Gastroesophageal sphincter (tissue), 4 donors: ENCODE measurements at regions not wholly inside any gene's neighbourhood (a gene's known extent, or its start where the extent isn't known, plus 50 kb on each side); places are given as distances from the start of the nearest gene placed in this dataset.

Experiments
- ATAC-seq: fragments of 150-250 bp; one replicate; pipeline ENCODE4 v1.9.1; 2016; ENCODE audit warnings: mild to moderate bottlenecking, moderate library complexity
- H3K27ac ChIP-seq, 4 donors: fragments of 200-600 bp; sonication (generic) in 3 of 4; 1 replicate in 3 of 4; 2 replicates in 1 of 4; pipeline ENCODE4 v1.5.1; 2016 to 2019
- H3K27me3 ChIP-seq: fragments of 200-600 bp; sonication (generic); one replicate; pipeline ENCODE4 v1.5.1; 2019
- H3K36me3 ChIP-seq, 2 donors: fragments of 200-600 bp; sonication (generic); one replicate each; pipeline ENCODE4 v1.5.1; 2019; ENCODE audit warnings: control low read depth in 1 of 2
- H3K4me1 ChIP-seq, 3 donors: fragments of 200-600 bp; sonication (generic); 1 replicate in 2 of 3; 2 replicates in 1 of 3; pipeline ENCODE4 v1.5.1; 2016 to 2019; ENCODE audit warnings: control low read depth in 2 of 3
- H3K4me3 ChIP-seq, 2 donors: fragments of 200-600 bp; sonication (generic); one replicate each; pipeline ENCODE4 v1.5.1; 2019; ENCODE audit warnings: mild to moderate bottlenecking in 1 of 2, moderate library complexity in 1 of 2
- H3K9me3 ChIP-seq, 3 donors: fragments of 200-600 bp; sonication (generic); one replicate each; pipeline ENCODE4 v1.5.1; 2017 to 2019; ENCODE audit warnings: control low read depth in 2 of 3
- EP300 ChIP-seq: sonication (generic); formaldehyde crosslinking; IDR thresholded peaks from one replicate; pipeline ENCODE4 v1.6.1; 2017; ENCODE audit warnings: antibody characterized with exemption, mild to moderate bottlenecking
- POLR2A ChIP-seq, 2 donors: fragments of 450-650 bp; IDR thresholded peaks; one replicate each; pipeline ENCODE4 v1.6.1; 2017; ENCODE audit warnings: antibody characterized with exemption in 2 of 2, mild to moderate bottlenecking in 2 of 2, moderate library complexity in 1 of 2
- POLR2AphosphoS5 ChIP-seq: sonication (generic); formaldehyde crosslinking; IDR thresholded peaks from one replicate; pipeline ENCODE4 v1.6.1; 2017; ENCODE audit warnings: antibody characterized with exemption
- WGBS, 2 donors: methylation state at CpG; one replicate each; pipeline ENCODE4 v1.1.5; 2018; ENCODE audit warnings: low coverage in 1 of 2; 5-methylcytosine and 5-hydroxymethylcytosine counted together
- TF ChIP-seq, protein P1 (sequence below), 4 experiments: fragments of 200-600 bp in 2 of 4; fragments of 450-650 bp in 2 of 4; sonication (generic) in 1 of 4; IDR thresholded peaks; one replicate each; pipeline ENCODE4 v1.5.1; 2017 to 2019; ENCODE audit warnings: antibody characterized with exemption in 4 of 4, mild to moderate bottlenecking in 2 of 4, moderate library complexity in 2 of 4

DNA sequence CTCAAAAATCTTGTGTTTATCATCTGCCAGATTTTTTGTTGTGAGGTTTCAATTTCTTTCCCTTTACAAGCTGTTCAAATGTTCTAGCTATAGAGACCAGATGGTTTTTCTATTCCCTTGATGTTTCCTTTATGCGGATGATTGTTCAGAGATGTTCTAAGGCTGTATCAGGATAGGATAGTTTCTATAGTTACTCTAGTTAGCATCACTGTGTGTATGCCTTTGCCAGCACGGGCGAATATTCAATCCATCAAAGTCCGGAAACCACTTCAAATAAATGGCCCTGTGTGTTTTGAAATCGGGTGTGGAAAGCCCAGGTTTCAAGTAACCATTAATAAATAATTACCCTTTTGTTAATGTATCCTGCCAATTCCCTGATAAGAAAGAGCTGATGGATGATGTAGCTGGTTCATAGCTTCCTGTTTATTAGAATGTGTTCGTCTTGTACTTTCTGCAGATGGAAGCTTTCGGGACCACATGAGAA lies 149.8 kb upstream of the PRKCQ start:
- Histone ChIP-seq H3K4me1 (peaks cover 0 to 7% (median 0%) of the 10 kb centered on the region in 3 donors), H3K36me3 (no peaks in the 10 kb centered on the region), H3K9me3 (no peaks in the 10 kb centered on the region), H3K27me3 (peaks cover 52% of the 10 kb centered on the region), H3K4me3 (no peak overlapping the region), H3K27ac (peak overlapping the region in 2 of 4 donors; percentile 13 to 41)
- WGBS, 2 donors = 1 to 8% methylated on average over 7 of the region's 7 CpGs
- TF ChIP-seq EP300 (no peak), POLR2AphosphoS5 (peak; percentile 4)
- peak; percentile 42 for ATAC-seq

DNA sequence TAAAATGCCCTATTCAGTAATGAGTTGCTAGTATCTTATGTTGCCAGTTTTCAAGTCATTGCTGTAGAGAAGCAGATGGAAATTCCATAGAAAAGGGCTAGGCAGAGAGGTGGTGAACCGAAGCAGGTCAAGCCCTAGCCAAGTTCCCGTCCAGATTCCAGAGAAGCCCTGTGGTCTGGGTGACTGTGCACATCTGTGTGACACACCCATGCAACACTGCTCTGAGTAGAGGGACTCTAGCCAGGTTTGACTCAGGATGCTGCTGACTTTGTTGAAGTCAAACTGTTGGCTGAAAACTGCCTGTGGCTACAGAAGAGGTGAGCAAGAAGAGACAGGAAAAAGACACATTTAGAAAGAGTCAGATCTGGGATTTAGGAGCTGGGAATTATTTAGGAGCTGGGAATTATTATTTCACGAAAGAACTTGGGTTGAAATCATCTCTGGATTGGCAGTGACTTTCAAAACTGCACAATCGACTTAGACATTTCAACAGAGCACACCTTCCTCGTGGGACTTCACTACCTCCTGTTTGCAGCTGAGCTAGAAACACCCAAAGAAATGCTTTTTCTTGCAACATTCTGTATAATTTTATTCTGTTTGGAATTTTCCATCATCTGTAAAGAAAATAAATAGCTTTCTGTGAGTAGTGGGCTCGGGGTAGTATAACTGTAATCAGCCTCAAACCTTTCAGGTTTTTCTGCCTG lies 149.1 kb upstream of the PRKCQ start:
- 43% methylated on average over 4 to 6 of the region's 6 CpGs for WGBS, 2 donors
- TF ChIP-seq POLR2AphosphoS5 (no peak), EP300 (no peak), POLR2A (IDR thresholded peaks at IDR 0.05) (no peak)
- TF ChIP-seq, protein P1, sequence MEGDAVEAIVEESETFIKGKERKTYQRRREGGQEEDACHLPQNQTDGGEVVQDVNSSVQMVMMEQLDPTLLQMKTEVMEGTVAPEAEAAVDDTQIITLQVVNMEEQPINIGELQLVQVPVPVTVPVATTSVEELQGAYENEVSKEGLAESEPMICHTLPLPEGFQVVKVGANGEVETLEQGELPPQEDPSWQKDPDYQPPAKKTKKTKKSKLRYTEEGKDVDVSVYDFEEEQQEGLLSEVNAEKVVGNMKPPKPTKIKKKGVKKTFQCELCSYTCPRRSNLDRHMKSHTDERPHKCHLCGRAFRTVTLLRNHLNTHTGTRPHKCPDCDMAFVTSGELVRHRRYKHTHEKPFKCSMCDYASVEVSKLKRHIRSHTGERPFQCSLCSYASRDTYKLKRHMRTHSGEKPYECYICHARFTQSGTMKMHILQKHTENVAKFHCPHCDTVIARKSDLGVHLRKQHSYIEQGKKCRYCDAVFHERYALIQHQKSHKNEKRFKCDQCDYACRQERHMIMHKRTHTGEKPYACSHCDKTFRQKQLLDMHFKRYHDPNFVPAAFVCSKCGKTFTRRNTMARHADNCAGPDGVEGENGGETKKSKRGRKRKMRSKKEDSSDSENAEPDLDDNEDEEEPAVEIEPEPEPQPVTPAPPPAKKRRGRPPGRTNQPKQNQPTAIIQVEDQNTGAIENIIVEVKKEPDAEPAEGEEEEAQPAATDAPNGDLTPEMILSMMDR (IDR thresholded peaks at IDR 0.05) = no peak
- H3K4me1 ChIP-seq = peaks cover 0 to 7% (median 0%) of the 10 kb centered on the region in 3 donors
- H3K27me3 ChIP-seq = peaks cover 49% of the 10 kb centered on the region
- ATAC-seq = peak; percentile 82
- H3K36me3 ChIP-seq = no peaks in the 10 kb centered on the region
- H3K9me3 ChIP-seq = no peaks in the 10 kb centered on the region
- peak overlapping the region in 1 of 4 donors; percentile 41 for H3K27ac ChIP-seq
- no peak overlapping the region for H3K4me3 ChIP-seq

DNA sequence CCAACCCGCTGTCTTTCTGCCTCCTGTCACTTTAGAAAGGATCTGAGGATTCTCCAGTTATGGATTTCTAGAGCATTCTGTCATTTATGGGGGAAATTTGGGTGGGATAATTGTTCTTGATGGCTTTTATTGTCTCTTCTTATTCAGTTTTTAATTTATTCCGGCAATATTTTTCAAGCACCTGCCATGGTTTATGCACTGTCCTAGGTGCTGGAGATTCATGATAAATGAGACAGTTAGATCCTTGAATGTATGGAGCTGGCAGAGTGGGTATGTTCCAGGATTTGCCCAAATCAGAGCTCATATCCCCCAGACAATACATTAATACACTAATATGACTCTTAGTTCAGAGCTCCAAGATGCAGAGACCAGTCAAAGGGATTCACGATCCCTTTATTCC lies 146.8 kb upstream of the PRKCQ start:
- peaks cover 0 to 13% (median 0%) of the 10 kb centered on the region in 3 donors for H3K4me1 ChIP-seq
- no peaks in the 10 kb centered on the region for H3K9me3 ChIP-seq
- WGBS, 2 donors = 86 to 100% methylated on average over 2 to 3 of the region's 3 CpGs
- no peak for ATAC-seq
- no peak overlapping the region for H3K4me3 ChIP-seq
- peaks cover 51% of the 10 kb centered on the region for H3K27me3 ChIP-seq
- TF ChIP-seq EP300 = no peak
- TF ChIP-seq, protein P1 (IDR thresholded peaks at IDR 0.05) = no peak
- TF ChIP-seq POLR2A (IDR thresholded peaks at IDR 0.05) = no peak
- TF ChIP-seq POLR2AphosphoS5 = no peak
- no peaks in the 10 kb centered on the region for H3K36me3 ChIP-seq
- H3K27ac ChIP-seq = no peak overlapping the region

DNA sequence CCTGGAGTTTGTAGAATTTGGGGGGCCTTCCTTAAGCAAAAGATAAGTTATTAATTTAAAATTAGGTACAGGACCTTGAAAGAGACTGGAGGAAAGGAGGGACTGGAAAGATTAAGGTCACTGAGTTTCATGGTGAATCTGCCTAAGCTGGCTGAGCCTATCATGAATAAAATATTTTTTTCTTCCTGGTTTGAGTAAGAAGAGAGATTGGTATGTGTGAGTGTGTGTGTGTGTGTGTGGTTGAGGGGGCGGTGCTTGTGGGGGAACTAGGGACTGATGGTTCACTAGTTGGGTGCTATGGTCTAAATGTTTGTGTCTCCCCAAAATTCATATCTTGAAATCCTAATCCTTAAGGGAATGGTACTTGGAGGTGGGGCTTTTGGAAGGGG lies 142.5 kb upstream of the PRKCQ start:
- H3K27ac ChIP-seq = peak overlapping the region; percentile 9 to 74 (median 72)

DNA sequence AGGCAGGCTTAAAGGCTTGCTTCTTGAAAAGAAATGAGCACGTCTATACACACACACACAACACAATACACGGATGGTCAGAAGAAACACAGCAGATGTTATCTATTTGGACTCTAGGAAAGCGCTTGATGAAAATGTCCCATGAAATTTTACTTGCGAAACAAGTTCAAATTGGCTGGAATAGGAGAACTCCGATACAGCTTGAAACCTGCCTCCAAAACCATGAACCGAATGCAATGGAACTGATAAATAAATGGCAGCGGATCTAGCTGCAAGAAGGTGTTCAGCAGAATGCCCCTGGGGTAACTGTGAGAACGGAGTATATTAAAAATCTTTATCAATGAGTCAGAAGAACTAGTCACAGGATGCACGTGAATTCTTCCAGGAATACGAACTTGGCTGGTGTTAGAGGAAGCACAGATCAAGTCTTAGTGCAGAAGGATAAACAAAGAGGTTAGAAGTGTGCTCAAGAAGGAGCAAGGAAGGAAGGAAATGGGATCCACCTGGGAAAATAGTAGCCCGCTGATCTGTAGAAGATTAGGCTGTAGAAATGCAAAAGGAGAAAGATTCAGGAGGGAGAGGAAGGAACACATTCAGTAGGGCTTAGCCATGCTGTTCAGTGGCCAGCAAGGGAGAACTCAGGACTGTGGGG lies 142.0 kb upstream of the PRKCQ start:
- peak; percentile 70 for ATAC-seq
- no peak overlapping the region for H3K4me3 ChIP-seq
- peak overlapping the region; percentile 47 to 74 (median 72) for H3K27ac ChIP-seq
- 22 to 43% methylated on average over 8 to 11 of the region's 11 CpGs for WGBS, 2 donors
- no peaks in the 10 kb centered on the region for H3K36me3 ChIP-seq
- peaks cover 51% of the 10 kb centered on the region for H3K27me3 ChIP-seq
- H3K4me1 ChIP-seq = peaks cover 0 to 6% (median 0%) of the 10 kb centered on the region in 3 donors
- TF ChIP-seq POLR2AphosphoS5 = peak; percentile 71
- no peak for TF ChIP-seq EP300
- no peaks in the 10 kb centered on the region for H3K9me3 ChIP-seq

More for the DNA sequence above, 142.5 kb upstream of the PRKCQ start:
- Histone ChIP-seq H3K4me3 (no peak overlapping the region), H3K4me1 (peaks cover 0 to 6% (median 0%) of the 10 kb centered on the region in 3 donors), H3K36me3 (no peaks in the 10 kb centered on the region), H3K27me3 (peaks cover 56% of the 10 kb centered on the region), H3K9me3 (no peaks in the 10 kb centered on the region)
- 91 to 100% methylated on average over 1 of the region's 1 CpG for WGBS, 2 donors
- ATAC-seq = no peak
- TF ChIP-seq EP300 (no peak), POLR2AphosphoS5 (no peak), POLR2A (IDR thresholded peaks at IDR 0.05) (no peak)
- TF ChIP-seq, protein P1 (IDR thresholded peaks at IDR 0.05) = no peak
